GM12878 (cell line): ENCODE measurements at regions not wholly inside any gene's neighbourhood (a gene's known extent, or its start where the extent isn't known, plus 50 kb on each side); places are given as distances from the start of the nearest gene placed in this dataset.

Experiments
- HDGF ChIP-seq: fragments of 450-650 bp; IDR thresholded peaks from 2 replicates; pipeline ENCODE4 v1.6.1; 2016; ENCODE audit warnings: antibody characterized with exemption
- NFXL1 ChIP-seq: fragments of 450-650 bp; IDR thresholded peaks from 2 replicates; pipeline ENCODE4 v1.6.1; 2017; ENCODE audit warnings: antibody characterized with exemption, mild to moderate bottlenecking, borderline replicate concordance
- POLR2A ChIP-seq: IDR thresholded peaks from 2 replicates; pipeline ENCODE4 v1.6.1; 2011; ENCODE audit warnings: low read depth, mild to moderate bottlenecking, low read length
- SUPT20H ChIP-seq: IDR thresholded peaks from 2 replicates; pipeline ENCODE4 v1.6.1; 2011; ENCODE audit warnings: low read depth, mild to moderate bottlenecking, low read length, moderate library complexity, borderline replicate concordance; ENCODE audit not compliant: control insufficient read depth
- YBX1 ChIP-seq: fragments of 450-650 bp; IDR thresholded peaks from 2 replicates; pipeline ENCODE4 v1.6.1; 2016; ENCODE audit warnings: antibody characterized with exemption
- ZNF384 ChIP-seq: IDR thresholded peaks from 2 replicates; pipeline ENCODE4 v1.6.1; 2012; ENCODE audit warnings: low read depth, mild to moderate bottlenecking, low read length, improper control_type of control experiment, borderline replicate concordance
- TF ChIP-seq, protein P1 (sequence below): IDR thresholded peaks from 2 replicates; pipeline ENCODE4 v1.6.1; 2012; ENCODE audit warnings: improper control_type of control experiment, low read depth, low read length; ENCODE audit not compliant: insufficient replicate concordance
- TF ChIP-seq, protein P2 (sequence below): IDR thresholded peaks from 2 replicates; pipeline ENCODE4 v1.6.1; 2011; ENCODE audit warnings: low read depth, mild to moderate bottlenecking, low read length, moderate library complexity, borderline replicate concordance; ENCODE audit errors: extremely low read depth

DNA sequence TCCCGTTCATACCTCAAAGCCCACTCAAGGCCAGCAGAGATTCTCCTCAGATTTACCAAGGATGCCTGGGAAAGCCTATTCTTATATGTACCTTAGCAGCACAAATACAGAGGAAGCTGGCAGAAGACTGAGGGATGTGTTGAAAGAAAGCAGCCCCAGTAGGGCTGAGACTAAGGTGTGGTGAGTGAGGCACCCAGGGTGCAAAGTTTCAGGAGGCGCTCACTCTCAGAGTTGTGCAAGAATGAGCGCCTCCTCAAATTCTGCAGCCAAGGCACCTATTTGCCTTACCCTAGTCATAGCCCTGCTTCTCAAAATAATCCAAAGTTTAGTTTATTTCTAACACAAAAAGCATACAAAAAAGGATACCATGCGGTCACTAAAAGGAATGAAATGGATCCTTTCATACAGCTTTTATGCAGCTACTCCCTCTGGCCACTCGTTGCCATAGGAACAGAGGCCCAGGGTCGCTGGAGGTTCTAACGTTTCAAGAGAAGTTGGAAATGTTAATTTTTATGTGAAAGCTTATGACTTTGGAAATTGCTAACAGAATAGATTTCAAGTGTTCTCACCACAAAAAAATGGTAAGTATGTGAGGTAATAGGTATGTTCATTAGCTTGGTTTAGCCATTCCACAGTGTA lies 79.7 kb upstream of the SMIM23 start (continued):
- TF ChIP-seq, protein P1, sequence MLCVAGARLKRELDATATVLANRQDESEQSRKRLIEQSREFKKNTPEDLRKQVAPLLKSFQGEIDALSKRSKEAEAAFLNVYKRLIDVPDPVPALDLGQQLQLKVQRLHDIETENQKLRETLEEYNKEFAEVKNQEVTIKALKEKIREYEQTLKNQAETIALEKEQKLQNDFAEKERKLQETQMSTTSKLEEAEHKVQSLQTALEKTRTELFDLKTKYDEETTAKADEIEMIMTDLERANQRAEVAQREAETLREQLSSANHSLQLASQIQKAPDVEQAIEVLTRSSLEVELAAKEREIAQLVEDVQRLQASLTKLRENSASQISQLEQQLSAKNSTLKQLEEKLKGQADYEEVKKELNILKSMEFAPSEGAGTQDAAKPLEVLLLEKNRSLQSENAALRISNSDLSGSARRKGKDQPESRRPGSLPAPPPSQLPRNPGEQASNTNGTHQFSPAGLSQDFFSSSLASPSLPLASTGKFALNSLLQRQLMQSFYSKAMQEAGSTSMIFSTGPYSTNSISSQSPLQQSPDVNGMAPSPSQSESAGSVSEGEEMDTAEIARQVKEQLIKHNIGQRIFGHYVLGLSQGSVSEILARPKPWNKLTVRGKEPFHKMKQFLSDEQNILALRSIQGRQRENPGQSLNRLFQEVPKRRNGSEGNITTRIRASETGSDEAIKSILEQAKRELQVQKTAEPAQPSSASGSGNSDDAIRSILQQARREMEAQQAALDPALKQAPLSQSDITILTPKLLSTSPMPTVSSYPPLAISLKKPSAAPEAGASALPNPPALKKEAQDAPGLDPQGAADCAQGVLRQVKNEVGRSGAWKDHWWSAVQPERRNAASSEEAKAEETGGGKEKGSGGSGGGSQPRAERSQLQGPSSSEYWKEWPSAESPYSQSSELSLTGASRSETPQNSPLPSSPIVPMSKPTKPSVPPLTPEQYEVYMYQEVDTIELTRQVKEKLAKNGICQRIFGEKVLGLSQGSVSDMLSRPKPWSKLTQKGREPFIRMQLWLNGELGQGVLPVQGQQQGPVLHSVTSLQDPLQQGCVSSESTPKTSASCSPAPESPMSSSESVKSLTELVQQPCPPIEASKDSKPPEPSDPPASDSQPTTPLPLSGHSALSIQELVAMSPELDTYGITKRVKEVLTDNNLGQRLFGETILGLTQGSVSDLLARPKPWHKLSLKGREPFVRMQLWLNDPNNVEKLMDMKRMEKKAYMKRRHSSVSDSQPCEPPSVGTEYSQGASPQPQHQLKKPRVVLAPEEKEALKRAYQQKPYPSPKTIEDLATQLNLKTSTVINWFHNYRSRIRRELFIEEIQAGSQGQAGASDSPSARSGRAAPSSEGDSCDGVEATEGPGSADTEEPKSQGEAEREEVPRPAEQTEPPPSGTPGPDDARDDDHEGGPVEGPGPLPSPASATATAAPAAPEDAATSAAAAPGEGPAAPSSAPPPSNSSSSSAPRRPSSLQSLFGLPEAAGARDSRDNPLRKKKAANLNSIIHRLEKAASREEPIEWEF, result no peak
- TF ChIP-seq YBX1 (no peak), POLR2A (no peak), HDGF (no peak), ZNF384 (no peak), NFXL1 (no peak), SUPT20H (no peak)
- TF ChIP-seq, protein P2, sequence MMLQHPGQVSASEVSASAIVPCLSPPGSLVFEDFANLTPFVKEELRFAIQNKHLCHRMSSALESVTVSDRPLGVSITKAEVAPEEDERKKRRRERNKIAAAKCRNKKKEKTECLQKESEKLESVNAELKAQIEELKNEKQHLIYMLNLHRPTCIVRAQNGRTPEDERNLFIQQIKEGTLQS, result no peak
- TF ChIP-seq, all 136 proteins: peak for 0
